HepG2 (cell line): ENCODE measurements at regions not wholly inside any gene's neighbourhood (a gene's known extent, or its start where the extent isn't known, plus 50 kb on each side); places are given as distances from the start of the nearest gene placed in this dataset.
A peak's percentile ranks its signal among the peaks of the same experiment; 100 is the strongest.

Source experiments
- ATAC-seq: fragments of 200-7000 bp; cut with Tn5 transposase; 3 replicates; pipeline ENCODE4 v1.9.1; 2020; ENCODE audit warnings: mild to moderate bottlenecking, moderate library complexity
- BruUV-seq: library from RNA; stranded (reverse); fragments of 400-500 nt; replicated peaks from 2 replicates; lab custom pipeline; 2021; lab: Mats Ljungman, UMichigan
- CTCF ChIA-PET: fragments of 300-600 bp; formaldehyde crosslinking; extraction: SDS; loops from one replicate; lab custom pipeline; 2021; ENCODE audit warnings: low total read pairs, inconsistent platforms, low intra/inter-chr PET ratio; lab: Yijun Ruan, JAX
- POLR2A ChIA-PET: fragments of 350-600 bp; sonication (Branson Sonifier 250); formaldehyde crosslinking; loops from one replicate; lab custom pipeline; 2020; ENCODE audit warnings: antibody characterized with exemption, inconsistent platforms; lab: Yijun Ruan, JAX
- DNase-seq: peaks from one replicate; pipeline ENCODE4 v3.0.0-alpha.2; 2015; ENCODE audit warnings: low spot score
- FAIRE-seq: peaks from 3 replicates; lab custom pipeline; 2011; peaks lifted over from hg19 to GRCh38; lab: Jason Lieb, UNC
- H2AFZ ChIP-seq: one replicate; pipeline ENCODE4 v1.6.1; 2011; ENCODE audit warnings: low read length, inconsistent platforms
- H3K27ac ChIP-seq: fragments of 300-600 bp; 3 replicates; pipeline ENCODE4 v1.8.0; 2011; ENCODE audit warnings: mixed run types, mild to moderate bottlenecking, mixed read lengths, low read length, inconsistent platforms; ENCODE audit not compliant: insufficient read depth; ENCODE audit errors: extremely low read length
- H3K27me3 ChIP-seq, 2 experiments: fragments of 200-600 bp in 1 of 2; 2 replicates in 1 of 2; 3 replicates in 1 of 2; pipeline versions ENCODE4 v1.6.0 to v1.8.0; 2011; ENCODE audit warnings: low read length in 2 of 2, mild to moderate bottlenecking in 2 of 2, moderate library complexity in 2 of 2, inconsistent platforms in 1 of 2; ENCODE audit not compliant: insufficient read depth in 2 of 2, control insufficient read depth in 1 of 2
- H3K36me3 ChIP-seq, 2 experiments: fragments of 200-600 bp in 1 of 2; replicated peaks in 1 of 2; 2 replicates in 1 of 2; 3 replicates in 1 of 2; pipeline versions ENCODE4 v1.5.1 to v1.8.0; 2011; ENCODE audit warnings: low read length in 2 of 2, inconsistent platforms in 1 of 2; ENCODE audit not compliant: insufficient read depth in 2 of 2, control insufficient read depth in 1 of 2
- H3K4me1 ChIP-seq: 2 replicates; pipeline ENCODE4 v1.5.1; 2012; ENCODE audit warnings: low read length, inconsistent platforms; ENCODE audit not compliant: insufficient read depth
- H3K4me2 ChIP-seq: 2 replicates; pipeline ENCODE4 v1.6.0; 2011; ENCODE audit warnings: low read depth, low read length, inconsistent platforms
- H3K4me3 ChIP-seq, 3 experiments: fragments of 200-600 bp in 1 of 3; sonication (generic), shearing (Covaris generic) in 1 of 3; replicated peaks in 1 of 3; 2 replicates each; pipeline ENCODE4 v1.5.1; 2011 to 2016; ENCODE audit warnings: low read length in 3 of 3, inconsistent platforms in 2 of 3, low read depth in 2 of 3, mild to moderate bottlenecking in 2 of 3, control low read depth in 1 of 3, mixed read lengths in 1 of 3; ENCODE audit not compliant: insufficient read depth in 1 of 3
- H3K79me2 ChIP-seq: one replicate; pipeline ENCODE4 v1.6.1; 2011; ENCODE audit warnings: low read length, inconsistent platforms; ENCODE audit not compliant: insufficient read depth
- H3K9ac ChIP-seq: 2 replicates; pipeline ENCODE4 v1.6.0; 2011; ENCODE audit warnings: mild to moderate bottlenecking, low read depth, low read length, inconsistent platforms; ENCODE audit not compliant: insufficient read depth
- H3K9me3 ChIP-seq: 2 replicates; pipeline ENCODE4 v1.5.1; 2012; ENCODE audit warnings: mild to moderate bottlenecking, low read length
- H4K20me1 ChIP-seq: 2 replicates; pipeline ENCODE4 v1.6.0; 2011; ENCODE audit warnings: inconsistent platforms, mild to moderate bottlenecking, low read length, moderate library complexity; ENCODE audit not compliant: insufficient read depth
- ELF3 ChIP-seq: IDR thresholded peaks from 2 replicates; pipeline ENCODE4 v1.6.1; 2016; ENCODE audit warnings: missing genetic modification reagents, missing compliant biosample characterization
- FOXP4 ChIP-seq: sonication (generic); formaldehyde crosslinking; IDR thresholded peaks from 2 replicates; pipeline ENCODE4 v1.4.0; 2020; ENCODE audit warnings: missing genetic modification reagents
- MAFF ChIP-seq: IDR thresholded peaks from 2 replicates; pipeline ENCODE4 v1.6.1; 2011; ENCODE audit warnings: low read depth, low read length, improper control_type of control experiment
- MLLT10 ChIP-seq: sonication (generic); formaldehyde crosslinking; IDR thresholded peaks from 2 replicates; pipeline ENCODE4 v1.4.0; 2020; ENCODE audit warnings: missing genetic modification reagents
- NFIC ChIP-seq: IDR thresholded peaks from 2 replicates; pipeline ENCODE4 v1.6.1; 2012; ENCODE audit warnings: mild to moderate bottlenecking, low read length, inconsistent platforms
- SP2 ChIP-seq: sonication (generic); formaldehyde crosslinking; IDR thresholded peaks from 2 replicates; pipeline ENCODE4 v1.5.1; 2020; ENCODE audit warnings: mild to moderate bottlenecking, missing genetic modification reagents
- ZBTB1 ChIP-seq: sonication (generic); formaldehyde crosslinking; IDR thresholded peaks from 2 replicates; pipeline ENCODE4 v1.4.0; 2020; ENCODE audit warnings: missing genetic modification reagents, borderline replicate concordance
- ZNF747 ChIP-seq: sonication (generic); formaldehyde crosslinking; IDR thresholded peaks from 2 replicates; pipeline ENCODE4 v1.8.1; 2023; ENCODE audit warnings: missing genetic modification reagents, mild to moderate bottlenecking, borderline replicate concordance
- WGBS: methylation state at CpG from one replicate; pipeline ENCODE4 v1.1.6; 2017; ENCODE audit warnings: low lambda C conversion rate; 5-methylcytosine and 5-hydroxymethylcytosine counted together
- in situ Hi-C: cut with HindIII; loops from 2 replicates; pipeline ENCODE4 v1.10.0; 2017; ENCODE audit warnings: low pct_unique_long_range_greater_than_20kb; ENCODE audit not compliant: extremely low pct_ligation_motif_present
- intact Hi-C: fragments of 100-400 bp; cut with micrococcal nuclease; formaldehyde crosslinking; loops from one replicate; pipeline ENCODE4 v1.10.0; 2022; ENCODE audit not compliant: unreplicated experiment
- TF ChIP-seq, protein P1 (sequence below): sonication (generic); formaldehyde crosslinking; IDR thresholded peaks from 2 replicates; pipeline ENCODE4 v1.5.1; 2020; ENCODE audit warnings: missing genetic modification reagents, mild to moderate bottlenecking, borderline replicate concordance
- TF ChIP-seq, protein P2 (sequence below): sonication (generic); formaldehyde crosslinking; IDR thresholded peaks from 2 replicates; pipeline ENCODE4 v1.4.0; 2020; ENCODE audit warnings: mild to moderate bottlenecking, low read depth, missing genetic modification reagents
- TF ChIP-seq, protein P3 (sequence below): IDR thresholded peaks from 2 replicates; pipeline ENCODE4 v1.6.1; 2016; ENCODE audit warnings: missing compliant biosample characterization, missing genetic modification reagents, borderline replicate concordance

DNA sequence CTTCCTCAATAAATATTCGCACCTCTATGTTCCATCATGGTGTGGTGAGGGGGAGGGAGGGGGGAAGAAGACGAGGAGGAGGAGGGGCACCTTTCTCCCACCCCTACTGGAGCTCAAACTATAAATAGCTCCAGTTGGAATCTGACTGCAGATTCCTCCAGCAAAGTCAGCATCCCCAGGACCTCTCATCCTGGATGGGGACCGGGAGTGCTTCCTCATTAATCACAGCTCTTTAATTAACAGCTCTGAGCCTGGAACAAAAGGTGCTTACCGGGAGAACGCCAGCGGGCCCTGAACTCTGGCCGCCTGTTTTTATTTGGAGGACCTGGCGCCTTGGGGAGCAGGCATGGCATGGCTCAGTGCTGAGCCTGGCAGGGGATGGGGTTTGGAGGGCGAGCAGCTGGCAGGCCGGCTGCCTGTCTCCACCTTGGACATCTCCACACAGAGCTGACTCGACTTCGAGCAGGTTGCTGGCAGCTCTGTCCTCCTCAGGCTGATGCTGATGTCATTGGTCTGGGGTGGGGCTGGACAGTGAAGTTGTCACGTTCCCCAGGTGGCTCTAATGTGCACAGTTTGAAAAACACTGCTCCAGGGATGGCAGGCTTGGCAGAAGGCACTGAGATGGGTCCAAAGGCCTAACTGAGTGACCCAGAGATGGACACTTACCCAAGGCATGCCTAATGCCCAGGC, 180.4 kb downstream of the DHX35 start:
- BruUV-seq = no TSS peak
- intact Hi-C loops (no loop called here), in situ Hi-C loops (no loop called here)
- FAIRE-seq (no peak), ATAC-seq (no peak), DNase-seq (no peak)
- Histone ChIP-seq H3K4me2 (no peak overlapping the region), H3K27ac (no peak overlapping the region), H2AFZ (no peak overlapping the region), H3K27me3 (peaks cover 4 to 25% of the 10 kb centered on the region in 2 experiments; a peak in 2 of 5 replicates), H3K9ac (no peak overlapping the region), H3K79me2 (no peaks in the 10 kb centered on the region), H3K9me3 (no peaks in the 10 kb centered on the region), H3K4me1 (peaks cover 15% of the 10 kb centered on the region), H3K4me3 (no peak overlapping the region), H4K20me1 (no peaks in the 10 kb centered on the region), H3K36me3 (no peaks in the 10 kb centered on the region)
- POLR2A ChIA-PET = no interaction called here
- WGBS = 10% methylated on average over 12 of the region's 13 CpGs
- CTCF ChIA-PET = no interaction called here
- no peak for TF ChIP-seq FOXP4 (CRISPR knock-in tag)
- TF ChIP-seq NFIC = no peak

DNA sequence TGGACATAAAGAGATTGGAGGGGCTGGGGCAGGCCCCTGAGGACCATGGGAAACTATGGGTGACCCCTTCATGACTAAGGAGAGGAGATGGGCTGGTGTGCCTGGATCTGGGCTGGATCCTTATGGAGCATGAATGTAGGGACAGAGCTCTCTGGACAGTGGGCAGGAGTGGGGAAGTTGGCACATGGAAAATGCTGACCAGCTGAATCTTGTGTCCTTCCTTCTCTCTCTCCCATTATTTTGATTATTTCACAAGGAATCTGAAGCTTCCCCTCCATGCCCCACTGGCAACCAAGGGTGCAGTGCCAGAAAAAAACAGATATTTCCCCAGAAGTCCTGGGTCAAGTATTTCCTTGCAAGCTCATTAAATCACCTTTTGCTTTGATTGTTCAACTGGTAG, 175.2 kb downstream of the DHX35 start:
- no peaks in the 10 kb centered on the region for H3K9me3 ChIP-seq
- FAIRE-seq = no peak
- intact Hi-C loops = no loop called here
- in situ Hi-C loops = no loop called here
- no peak for DNase-seq
- POLR2A ChIA-PET = no interaction called here
- H3K79me2 ChIP-seq = no peaks in the 10 kb centered on the region
- H3K4me2 ChIP-seq = no peak overlapping the region
- H2AFZ ChIP-seq = no peak overlapping the region
- no peaks in the 10 kb centered on the region for H4K20me1 ChIP-seq
- no peak overlapping the region for H3K4me3 ChIP-seq
- CTCF ChIA-PET = no interaction called here
- H3K27ac ChIP-seq = no peak overlapping the region
- BruUV-seq = no TSS peak
- H3K27me3 ChIP-seq = peaks cover 4 to 17% of the 10 kb centered on the region in 2 experiments; a peak in 2 of 5 replicates
- no peak for ATAC-seq
- H3K36me3 ChIP-seq = no peaks in the 10 kb centered on the region
- H3K9ac ChIP-seq = no peak overlapping the region
- no peaks in the 10 kb centered on the region for H3K4me1 ChIP-seq
- TF ChIP-seq ELF3 (CRISPR knock-in tag) (no peak), MLLT10 (CRISPR knock-in tag) (no peak), MAFF (peak; percentile 23; the same call in 1 of the 2 replicates), ZBTB1 (no peak), ZNF747 (CRISPR knock-in tag) (no peak), SP2 (CRISPR knock-in tag) (no peak)
- TF ChIP-seq, protein P1, sequence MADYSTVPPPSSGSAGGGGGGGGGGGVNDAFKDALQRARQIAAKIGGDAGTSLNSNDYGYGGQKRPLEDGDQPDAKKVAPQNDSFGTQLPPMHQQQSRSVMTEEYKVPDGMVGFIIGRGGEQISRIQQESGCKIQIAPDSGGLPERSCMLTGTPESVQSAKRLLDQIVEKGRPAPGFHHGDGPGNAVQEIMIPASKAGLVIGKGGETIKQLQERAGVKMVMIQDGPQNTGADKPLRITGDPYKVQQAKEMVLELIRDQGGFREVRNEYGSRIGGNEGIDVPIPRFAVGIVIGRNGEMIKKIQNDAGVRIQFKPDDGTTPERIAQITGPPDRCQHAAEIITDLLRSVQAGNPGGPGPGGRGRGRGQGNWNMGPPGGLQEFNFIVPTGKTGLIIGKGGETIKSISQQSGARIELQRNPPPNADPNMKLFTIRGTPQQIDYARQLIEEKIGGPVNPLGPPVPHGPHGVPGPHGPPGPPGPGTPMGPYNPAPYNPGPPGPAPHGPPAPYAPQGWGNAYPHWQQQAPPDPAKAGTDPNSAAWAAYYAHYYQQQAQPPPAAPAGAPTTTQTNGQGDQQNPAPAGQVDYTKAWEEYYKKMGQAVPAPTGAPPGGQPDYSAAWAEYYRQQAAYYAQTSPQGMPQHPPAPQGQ (CRISPR knock-in tag) = no peak
- TF ChIP-seq, protein P2, sequence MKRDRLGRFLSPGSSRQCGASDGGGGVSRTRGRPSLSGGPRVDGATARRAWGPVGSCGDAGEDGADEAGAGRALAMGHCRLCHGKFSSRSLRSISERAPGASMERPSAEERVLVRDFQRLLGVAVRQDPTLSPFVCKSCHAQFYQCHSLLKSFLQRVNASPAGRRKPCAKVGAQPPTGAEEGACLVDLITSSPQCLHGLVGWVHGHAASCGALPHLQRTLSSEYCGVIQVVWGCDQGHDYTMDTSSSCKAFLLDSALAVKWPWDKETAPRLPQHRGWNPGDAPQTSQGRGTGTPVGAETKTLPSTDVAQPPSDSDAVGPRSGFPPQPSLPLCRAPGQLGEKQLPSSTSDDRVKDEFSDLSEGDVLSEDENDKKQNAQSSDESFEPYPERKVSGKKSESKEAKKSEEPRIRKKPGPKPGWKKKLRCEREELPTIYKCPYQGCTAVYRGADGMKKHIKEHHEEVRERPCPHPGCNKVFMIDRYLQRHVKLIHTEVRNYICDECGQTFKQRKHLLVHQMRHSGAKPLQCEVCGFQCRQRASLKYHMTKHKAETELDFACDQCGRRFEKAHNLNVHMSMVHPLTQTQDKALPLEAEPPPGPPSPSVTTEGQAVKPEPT (CRISPR knock-in tag) = no peak
- TF ChIP-seq, protein P3, sequence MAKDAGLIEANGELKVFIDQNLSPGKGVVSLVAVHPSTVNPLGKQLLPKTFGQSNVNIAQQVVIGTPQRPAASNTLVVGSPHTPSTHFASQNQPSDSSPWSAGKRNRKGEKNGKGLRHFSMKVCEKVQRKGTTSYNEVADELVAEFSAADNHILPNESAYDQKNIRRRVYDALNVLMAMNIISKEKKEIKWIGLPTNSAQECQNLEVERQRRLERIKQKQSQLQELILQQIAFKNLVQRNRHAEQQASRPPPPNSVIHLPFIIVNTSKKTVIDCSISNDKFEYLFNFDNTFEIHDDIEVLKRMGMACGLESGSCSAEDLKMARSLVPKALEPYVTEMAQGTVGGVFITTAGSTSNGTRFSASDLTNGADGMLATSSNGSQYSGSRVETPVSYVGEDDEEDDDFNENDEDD (CRISPR knock-in tag) = no peak
